ENCODE measurements at regions not wholly inside any gene's neighbourhood (a gene's known extent, or its start where the extent isn't known, plus 50 kb on each side); places are given as distances from the start of the nearest gene placed in this dataset.
"Not testable (repeated sequence)": the region's sequence is repeated elsewhere in the genome, so short reads cannot be mapped to it uniquely, and the experiment has no call there.

DNA sequence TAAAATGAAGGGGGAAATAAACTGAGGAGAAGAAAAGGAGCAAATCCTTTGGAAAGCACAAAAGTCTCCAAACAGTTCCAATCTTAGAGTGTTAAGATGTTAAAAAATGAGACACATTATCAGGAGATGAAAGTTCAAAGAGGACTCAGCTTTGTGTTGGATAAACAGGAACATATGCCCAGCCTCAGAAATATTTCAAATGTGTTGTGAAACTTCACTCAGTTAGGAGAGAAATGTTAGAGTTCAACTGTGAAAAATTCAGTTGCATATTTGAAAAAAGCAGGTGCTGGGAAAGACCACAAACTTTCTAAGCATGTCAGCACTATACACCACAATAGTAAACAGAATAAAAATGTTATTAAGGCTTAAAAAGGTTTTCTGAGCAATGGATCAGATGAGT lies 136.8 kb upstream of the PRKD1 start:
- no peak for TF ChIP-seq CTCF (IDR thresholded peaks at IDR 0.05)
- no peak overlapping the region for H3K4me3 ChIP-seq
- DNase-seq (ENCODE audit: low spot score): no peak
- H3K27ac ChIP-seq: no peak overlapping the region

DNA sequence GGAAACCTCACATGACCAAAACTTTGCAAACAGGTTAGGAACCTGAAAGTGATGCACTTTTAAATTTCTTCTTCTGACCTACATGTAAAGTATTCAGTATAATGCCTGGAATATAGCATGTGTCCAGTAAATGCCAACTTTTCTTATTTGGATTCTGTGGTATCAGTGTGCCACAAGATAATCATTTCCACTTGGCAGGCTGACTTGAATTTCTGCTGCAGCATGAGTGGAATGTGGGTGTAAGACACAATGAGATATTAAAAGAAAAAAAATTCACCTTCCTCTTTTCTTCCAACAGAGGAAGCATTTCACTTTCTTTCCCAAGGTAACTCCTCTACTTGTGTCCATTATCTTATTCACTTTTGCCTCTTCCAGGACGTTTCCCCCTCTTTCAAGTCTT lies 141.9 kb upstream of the PRKD1 start:
- DNase-seq (ENCODE audit: low spot score): no peak
- no peak overlapping the region for H3K27ac ChIP-seq
- no peak overlapping the region for H3K4me3 ChIP-seq
- no peak for TF ChIP-seq CTCF (IDR thresholded peaks at IDR 0.05)

DNA sequence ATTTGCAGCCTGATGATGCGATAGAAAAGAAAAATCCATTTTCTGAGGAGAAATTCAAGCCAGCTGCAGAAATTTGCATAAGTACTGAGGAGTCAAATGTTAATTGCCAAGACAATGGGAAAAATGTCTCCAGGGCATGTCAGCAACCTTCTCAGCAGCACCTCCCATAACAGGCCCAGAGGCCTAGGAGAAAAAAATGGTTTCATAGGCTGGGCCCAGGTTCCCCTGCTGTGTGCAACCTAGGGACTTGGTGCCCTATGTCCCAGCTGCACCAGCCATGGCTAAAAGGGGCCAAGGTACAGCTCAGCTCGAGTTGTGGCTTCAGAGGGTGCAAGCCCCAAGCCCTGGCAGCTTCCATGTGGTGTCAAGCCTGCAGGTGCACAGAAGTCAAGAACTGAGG lies 144.8 kb upstream of the PRKD1 start:
- H3K27ac ChIP-seq; DNase-seq (ENCODE audit: low spot score); H3K4me3 ChIP-seq: not testable (repeated sequence)

DNA sequence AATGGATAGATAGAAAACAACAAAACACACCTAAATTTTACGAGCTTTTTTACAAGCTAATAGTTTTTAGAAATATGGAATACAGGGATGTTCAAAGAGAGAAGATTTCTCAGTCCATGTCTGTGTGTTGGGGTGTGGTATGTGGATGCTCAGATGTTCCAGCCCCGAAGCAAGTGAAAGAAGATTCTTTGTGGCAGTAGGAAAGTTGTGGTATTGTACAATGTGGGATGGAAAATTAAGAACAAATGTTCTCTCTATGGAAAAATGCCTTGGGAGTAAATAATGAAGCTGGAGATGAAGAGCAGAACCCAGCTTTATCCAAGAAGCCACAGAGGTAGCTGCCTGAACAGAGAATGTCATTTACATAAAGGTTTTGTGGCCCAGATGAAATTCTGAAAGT lies 150.3 kb upstream of the PRKD1 start:
- no peak for DNase-seq (ENCODE audit: low spot score)
- no peak overlapping the region for H3K27ac ChIP-seq
- H3K4me3 ChIP-seq: no peak overlapping the region
- no peak for TF ChIP-seq CTCF (IDR thresholded peaks at IDR 0.05)

- H3K4me3 ChIP-seq: no peak overlapping the region
- TF ChIP-seq CTCF (IDR thresholded peaks at IDR 0.05): no peak
- DNase-seq (ENCODE audit: low spot score): no peak
- H3K27ac ChIP-seq: no peak overlapping the region
Observed at GRCh38 chr14:30078811-30079402, 151.3 kb upstream of the PRKD1 start.

- DNase-seq (ENCODE audit: low spot score): no peak
- TF ChIP-seq CTCF (IDR thresholded peaks at IDR 0.05): no peak
- H3K27ac ChIP-seq: no peak overlapping the region
Observed at GRCh38 chr14:30082486-30082885, 154.8 kb upstream of the PRKD1 start.

DNA sequence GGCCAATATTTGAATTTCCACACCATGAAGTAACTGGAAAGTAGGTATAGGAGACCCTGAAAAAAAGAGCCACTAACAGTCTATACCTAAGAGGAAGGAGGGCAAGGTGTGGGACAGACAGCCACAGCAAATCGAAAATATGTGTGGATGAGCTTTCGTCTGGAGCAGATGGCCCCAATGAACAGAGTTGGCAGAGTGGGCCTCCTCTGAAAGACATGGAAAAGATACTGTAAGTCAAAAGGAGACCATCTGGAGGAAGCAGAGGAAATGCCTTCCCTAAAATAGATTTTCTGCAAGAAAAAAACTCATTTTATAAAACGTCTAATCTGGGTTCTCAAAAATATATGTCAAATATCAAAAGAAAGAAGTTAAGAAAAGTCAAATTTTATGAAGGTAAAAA lies 157.2 kb upstream of the PRKD1 start:
- TF ChIP-seq CTCF (IDR thresholded peaks at IDR 0.05): no peak
- H3K4me3 ChIP-seq: no peak overlapping the region
- DNase-seq (ENCODE audit: low spot score): no peak
- H3K27ac ChIP-seq: no peak overlapping the region

More at GRCh38 chr14:30082486-30082885, 154.8 kb upstream of the PRKD1 start:
- no peak overlapping the region for H3K4me3 ChIP-seq

GRCh38 chr14:30085943-30086342 lies 158.3 kb upstream of the PRKD1 start:
- TF ChIP-seq CTCF (IDR thresholded peaks at IDR 0.05): no peak
- Histone ChIP-seq H3K4me3 (no peak overlapping the region), H3K27ac (no peak overlapping the region)
- DNase-seq (ENCODE audit: low spot score): no peak
